K562 (cell line): ENCODE measurements at regions not wholly inside any gene's neighbourhood (a gene's known extent, or its start where the extent isn't known, plus 50 kb on each side); places are given as distances from the start of the nearest gene placed in this dataset.

Experiments
- CTCF ChIP-seq, 3 experiments: IDR thresholded peaks in 2 of 3; conservative IDR thresholded peaks in 1 of 3; 2 replicates each; pipeline ENCODE4 v1.5.1; 2011 to 2012; ENCODE audit warnings: low read length in 3 of 3, mild to moderate bottlenecking in 3 of 3, control low read depth in 2 of 3, improper control_type of control experiment in 1 of 3, inconsistent platforms in 1 of 3, low read depth in 1 of 3, mixed read lengths in 1 of 3, moderate library complexity in 1 of 3; ENCODE audit not compliant: insufficient read depth in 2 of 3
- MXI1 ChIP-seq: IDR thresholded peaks from 2 replicates; pipeline ENCODE4 v1.6.1; 2011; ENCODE audit warnings: low read depth, mild to moderate bottlenecking, improper control_type of control experiment, low read length
- YY1 ChIP-seq, 3 experiments: IDR thresholded peaks; 2 replicates each; pipeline ENCODE4 v1.6.1; 2011; ENCODE audit warnings: low read length in 2 of 3, mild to moderate bottlenecking in 2 of 3, moderate library complexity in 2 of 3, borderline replicate concordance in 1 of 3, control low read depth in 1 of 3, low read depth in 1 of 3; ENCODE audit not compliant: insufficient read depth in 3 of 3, insufficient replicate concordance in 2 of 3, control insufficient read depth in 1 of 3, insufficient read length in 1 of 3; ENCODE audit errors: extremely low read depth in 1 of 3
- ZHX1 ChIP-seq: fragments of 150-350 bp; conservative IDR thresholded peaks from 2 replicates; pipeline ENCODE4 v1.6.1; 2014; ENCODE audit warnings: low read length
- ZNF274 ChIP-seq: IDR thresholded peaks from 2 replicates; pipeline ENCODE4 v1.6.1; 2011; ENCODE audit warnings: low read depth, mild to moderate bottlenecking, low read length, moderate library complexity, borderline replicate concordance
- ZNF766 ChIP-seq: fragments of 200-800 bp; sonication (Bioruptor generic); conservative IDR thresholded peaks from 2 replicates; pipeline ENCODE4 v1.6.1; 2016; ENCODE audit warnings: missing genetic modification characterization, missing compliant biosample characterization

- TF ChIP-seq CTCF (IDR thresholded peaks at IDR 0.05 in 2 of 3, conservative IDR thresholded peaks at IDR 0.05 in 1 of 3; ENCODE audit: insufficient read depth in 2 of 3, low read depth in 1 of 3, low read length in 3 of 3) (no peak), YY1 (IDR thresholded peaks at IDR 0.05; ENCODE audit: borderline replicate concordance in 1 of 3, control insufficient read depth in 1 of 3, extremely low read depth in 1 of 3, insufficient read depth in 3 of 3, insufficient read length in 1 of 3, insufficient replicate concordance in 2 of 3, low read depth in 1 of 3, low read length in 2 of 3) (no peak), MXI1 (no peak), ZNF766 (CRISPR knock-in tag) (no peak), ZNF274 (no peak), ZHX1 (no peak)
These were observed 89.9 kb downstream of the CD83 start for GRCh38 chr6:14207448-14207847.
